LNCaP clone FGC (cell line): ENCODE measurements at regions not wholly inside any gene's neighbourhood (a gene's known extent, or its start where the extent isn't known, plus 50 kb on each side); places are given as distances from the start of the nearest gene placed in this dataset.

ENCODE experiments used
- DNase-seq: peaks from one replicate; pipeline ENCODE4 v3.0.0-alpha.2; 2011; ENCODE audit warnings: low read depth
- H3K4me3 ChIP-seq: 2 replicates; pipeline ENCODE4 v1.5.1; 2011; ENCODE audit warnings: mild to moderate bottlenecking, low read depth, low read length, control low read depth
- CTCF ChIP-seq: IDR thresholded peaks from 2 replicates; pipeline ENCODE4 v1.5.1; 2012; ENCODE audit warnings: mild to moderate bottlenecking; ENCODE audit not compliant: control insufficient read depth, insufficient read depth; ENCODE audit errors: extremely low read depth

GRCh38 chr3:189502676-189503257 lies 128.4 kb upstream of the TP63 start:
- TF ChIP-seq CTCF, result no peak
- no peak for DNase-seq
- no peak overlapping the region for H3K4me3 ChIP-seq

- no peak for TF ChIP-seq CTCF
- no peak overlapping the region for H3K4me3 ChIP-seq
- no peak for DNase-seq
Measured at GRCh38 chr3:189507856-189508255, 123.3 kb upstream of the TP63 start.

GRCh38 chr3:189508784-189509501 lies 122.2 kb upstream of the TP63 start:
- no peak overlapping the region for H3K4me3 ChIP-seq
- TF ChIP-seq CTCF, result no peak
- no peak for DNase-seq

- H3K4me3 ChIP-seq, result no peak overlapping the region
- no peak for TF ChIP-seq CTCF
- DNase-seq, result no peak
Measured at GRCh38 chr3:189512039-189512438, 119.2 kb upstream of the TP63 start.

GRCh38 chr3:189512821-189513220 lies 118.4 kb upstream of the TP63 start:
- no peak for DNase-seq
- no peak for TF ChIP-seq CTCF
- H3K4me3 ChIP-seq, result no peak overlapping the region

GRCh38 chr3:189513281-189514117 lies 117.7 kb upstream of the TP63 start:
- H3K4me3 ChIP-seq, result no peak overlapping the region
- DNase-seq, result no peak

More at GRCh38 chr3:189513281-189514117, 117.7 kb upstream of the TP63 start:
- no peak for TF ChIP-seq CTCF
